ENCODE measurements at regions not wholly inside any gene's neighbourhood (a gene's known extent, or its start where the extent isn't known, plus 50 kb on each side); places are given as distances from the start of the nearest gene placed in this dataset.

- TF ChIP-seq POLR2A (IDR thresholded peaks at IDR 0.05; ENCODE audit: low read depth, low read length): no peak
- no peak for TF ChIP-seq TAF1 (IDR thresholded peaks at IDR 0.05; ENCODE audit: borderline replicate concordance, low read depth, low read length)
- no peak for TF ChIP-seq POLR2AphosphoS5 (IDR thresholded peaks at IDR 0.05; ENCODE audit: low read depth, low read length)
Measured at GRCh38 chr5:152118676-152119470, 194.2 kb upstream of the GLRA1 start.
